A673 (cell line): ENCODE measurements at regions not wholly inside any gene's neighbourhood (a gene's known extent, or its start where the extent isn't known, plus 50 kb on each side); places are given as distances from the start of the nearest gene placed in this dataset.

Source experiments
- BruUV-seq: library from RNA; stranded (reverse); fragments of 400-500 nt; replicated peaks from 2 replicates; lab custom pipeline; 2021; lab: Mats Ljungman, UMichigan
- CTCF ChIA-PET: fragments of 300-600 bp; sonication (Branson Sonifier 250); formaldehyde crosslinking; loops from one replicate; lab custom pipeline; 2022; ENCODE audit warnings: antibody characterized with exemption; lab: Charles Lee
- POLR2A ChIA-PET: fragments of 300-600 bp; sonication (Branson Sonifier 250); formaldehyde crosslinking; loops from one replicate; lab custom pipeline; 2022; ENCODE audit warnings: antibody characterized with exemption; ENCODE audit not compliant: low non-redundant PET; lab: Charles Lee
- DNase-seq: peaks from one replicate; pipeline ENCODE4 v3.0.0-alpha.2; 2015; ENCODE audit warnings: low spot score
- H3K27ac ChIP-seq: fragments of 200-600 bp; sonication (generic); 2 replicates; pipeline ENCODE4 v1.5.1; 2016; ENCODE audit warnings: mixed run types, low read depth, mild to moderate bottlenecking, mixed read lengths, antibody characterized with exemption, low read length; ENCODE audit not compliant: poor library complexity, severe bottlenecking
- H3K27me3 ChIP-seq: fragments of 200-600 bp; sonication (generic); replicated peaks from 2 replicates; pipeline ENCODE4 v1.6.1; 2017; ENCODE audit warnings: mixed run types, low read depth, mild to moderate bottlenecking, mixed read lengths, antibody characterized with exemption, low read length; ENCODE audit not compliant: insufficient read depth, poor library complexity
- H3K36me3 ChIP-seq: fragments of 200-600 bp; sonication (generic); 2 replicates; pipeline ENCODE4 v1.6.1; 2016; ENCODE audit warnings: mixed run types, mild to moderate bottlenecking, mixed read lengths, antibody characterized with exemption, low read length; ENCODE audit not compliant: insufficient read depth, poor library complexity, severe bottlenecking
- H3K4me1 ChIP-seq: fragments of 200-600 bp; sonication (generic); 2 replicates; pipeline ENCODE4 v1.6.1; 2017; ENCODE audit warnings: mixed run types, mild to moderate bottlenecking, mixed read lengths, antibody characterized with exemption, low read length; ENCODE audit not compliant: insufficient read depth, poor library complexity, severe bottlenecking
- H3K4me3 ChIP-seq: fragments of 200-600 bp; sonication (generic); 2 replicates; pipeline ENCODE4 v1.5.1; 2016; ENCODE audit warnings: low read depth, mixed run types, mild to moderate bottlenecking, mixed read lengths, low read length; ENCODE audit not compliant: poor library complexity, severe bottlenecking
- H3K9me3 ChIP-seq: fragments of 200-600 bp; sonication (generic); 2 replicates; pipeline ENCODE4 v1.6.1; 2016; ENCODE audit warnings: mixed run types, low read depth, mild to moderate bottlenecking, mixed read lengths, antibody characterized with exemption, low read length; ENCODE audit not compliant: poor library complexity, severe bottlenecking
- EZH2 ChIP-seq: fragments of 200-600 bp; sonication (generic); IDR thresholded peaks from 2 replicates; pipeline ENCODE4 v1.6.1; 2017; ENCODE audit warnings: borderline replicate concordance, low read depth, mild to moderate bottlenecking, mixed read lengths, antibody characterized with exemption, low read length; ENCODE audit not compliant: poor library complexity, severe bottlenecking
- intact Hi-C: fragments of 100-400 bp; cut with micrococcal nuclease; formaldehyde crosslinking; loops from one replicate; pipeline ENCODE4 v1.10.0; 2022; ENCODE audit not compliant: unreplicated experiment
- TF ChIP-seq, protein P1 (sequence below): fragments of 300-800, 200-600 bp; sonication (generic); conservative IDR thresholded peaks from 2 replicates; pipeline ENCODE4 v1.5.1; 2017; ENCODE audit warnings: low read depth, mild to moderate bottlenecking, antibody characterized with exemption, low read length, moderate library complexity, mixed read lengths

GRCh38 chr6:14337152-14337551 is 219.6 kb downstream of the CD83 start:
- no peak for DNase-seq
- H3K27ac ChIP-seq = no peak overlapping the region
- BruUV-seq = no TSS peak
- H3K36me3 ChIP-seq = no peaks in the 10 kb centered on the region
- H3K4me3 ChIP-seq = no peak overlapping the region
- intact Hi-C loops = no loop called here
- ChIA-PET POLR2A (no interaction called here), CTCF (no interaction called here)
- no peak for TF ChIP-seq EZH2
- TF ChIP-seq, protein P1, sequence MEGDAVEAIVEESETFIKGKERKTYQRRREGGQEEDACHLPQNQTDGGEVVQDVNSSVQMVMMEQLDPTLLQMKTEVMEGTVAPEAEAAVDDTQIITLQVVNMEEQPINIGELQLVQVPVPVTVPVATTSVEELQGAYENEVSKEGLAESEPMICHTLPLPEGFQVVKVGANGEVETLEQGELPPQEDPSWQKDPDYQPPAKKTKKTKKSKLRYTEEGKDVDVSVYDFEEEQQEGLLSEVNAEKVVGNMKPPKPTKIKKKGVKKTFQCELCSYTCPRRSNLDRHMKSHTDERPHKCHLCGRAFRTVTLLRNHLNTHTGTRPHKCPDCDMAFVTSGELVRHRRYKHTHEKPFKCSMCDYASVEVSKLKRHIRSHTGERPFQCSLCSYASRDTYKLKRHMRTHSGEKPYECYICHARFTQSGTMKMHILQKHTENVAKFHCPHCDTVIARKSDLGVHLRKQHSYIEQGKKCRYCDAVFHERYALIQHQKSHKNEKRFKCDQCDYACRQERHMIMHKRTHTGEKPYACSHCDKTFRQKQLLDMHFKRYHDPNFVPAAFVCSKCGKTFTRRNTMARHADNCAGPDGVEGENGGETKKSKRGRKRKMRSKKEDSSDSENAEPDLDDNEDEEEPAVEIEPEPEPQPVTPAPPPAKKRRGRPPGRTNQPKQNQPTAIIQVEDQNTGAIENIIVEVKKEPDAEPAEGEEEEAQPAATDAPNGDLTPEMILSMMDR = no peak
- no peaks in the 10 kb centered on the region for H3K4me1 ChIP-seq
- H3K9me3 ChIP-seq = no peaks in the 10 kb centered on the region
- H3K27me3 ChIP-seq = no peaks in the 10 kb centered on the region

DNA sequence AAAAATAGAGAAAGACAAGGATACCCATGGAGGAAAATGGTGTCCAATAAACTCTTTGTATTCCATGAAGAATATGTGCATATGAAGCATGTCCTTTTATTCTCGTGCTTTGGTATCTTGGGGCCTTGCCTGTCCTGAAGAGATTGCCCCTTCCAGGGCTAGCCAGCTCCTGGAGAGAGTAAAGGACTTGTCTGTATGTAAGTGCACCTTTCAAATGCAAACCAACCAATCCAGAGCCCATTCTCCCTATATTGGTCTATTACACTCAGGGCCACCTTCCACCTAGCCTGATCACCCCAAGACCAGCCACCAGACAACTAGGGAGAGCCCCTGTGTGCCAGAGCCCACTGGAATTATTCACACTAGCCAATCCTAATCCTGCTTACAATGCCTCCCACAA is 221.6 kb downstream of the CD83 start:
- TF ChIP-seq EZH2 = no peak
- TF ChIP-seq, protein P1 = no peak
- Histone ChIP-seq H3K4me1 (no peaks in the 10 kb centered on the region), H3K36me3 (no peaks in the 10 kb centered on the region), H3K27ac (no peak overlapping the region), H3K4me3 (no peak overlapping the region), H3K9me3 (no peaks in the 10 kb centered on the region), H3K27me3 (no peaks in the 10 kb centered on the region)
- BruUV-seq = no TSS peak
- DNase-seq = no peak
- ChIA-PET CTCF (no interaction called here), POLR2A (no interaction called here)
- intact Hi-C loops = no loop called here

DNA sequence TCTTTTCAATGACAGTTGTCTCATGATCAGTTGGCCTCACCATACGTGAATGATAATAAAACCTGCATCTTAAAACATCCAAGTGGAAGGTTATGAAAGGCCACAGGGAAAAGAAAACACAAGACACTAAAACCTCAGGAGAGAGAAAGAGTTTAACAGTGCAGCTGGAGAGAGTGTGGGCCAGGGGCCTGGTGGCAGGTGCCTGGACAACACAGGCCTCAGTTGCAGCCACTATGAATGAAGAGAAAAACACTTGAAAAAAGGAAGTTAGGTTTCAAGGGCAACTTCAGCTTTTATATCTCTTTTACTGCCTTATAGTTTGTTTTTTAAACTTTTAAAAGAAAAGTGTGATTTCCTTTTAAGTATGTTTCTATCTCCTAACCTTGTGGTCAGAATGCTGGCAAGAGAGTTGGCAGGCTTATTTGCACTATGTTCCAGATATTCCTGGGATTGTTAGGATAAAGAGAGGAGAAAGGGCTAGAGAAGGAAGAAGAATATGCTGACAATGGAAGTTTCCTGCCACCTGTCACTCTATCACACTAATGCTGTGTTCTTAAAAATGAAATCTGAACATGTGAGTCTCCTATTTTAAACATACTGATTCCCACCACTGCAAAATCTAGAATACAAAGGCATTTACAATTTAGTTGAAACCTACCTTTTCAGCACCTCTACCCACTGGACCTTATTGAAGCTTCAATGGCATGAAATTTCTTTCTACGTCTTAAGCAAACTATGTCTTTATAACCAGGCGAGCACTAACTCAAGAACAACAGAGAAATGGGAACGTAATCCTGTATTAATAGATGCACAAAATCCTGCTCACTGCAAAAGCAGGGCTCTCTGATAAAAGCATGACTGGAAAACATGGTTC is 222.4 kb downstream of the CD83 start:
- intact Hi-C loops = no loop called here
- Histone ChIP-seq H3K27ac (no peak overlapping the region), H3K4me3 (no peak overlapping the region), H3K4me1 (no peaks in the 10 kb centered on the region), H3K36me3 (no peaks in the 10 kb centered on the region), H3K9me3 (no peaks in the 10 kb centered on the region), H3K27me3 (no peaks in the 10 kb centered on the region)
- DNase-seq = no peak
- ChIA-PET CTCF (no interaction called here), POLR2A (no interaction called here)
- no TSS peak for BruUV-seq
- no peak for TF ChIP-seq EZH2
- TF ChIP-seq, protein P1 = no peak
